Esophagus muscularis mucosa (tissue), 4 donors: ENCODE measurements at regions not wholly inside any gene's neighbourhood (a gene's known extent, or its start where the extent isn't known, plus 50 kb on each side); places are given as distances from the start of the nearest gene placed in this dataset.

Experiments used
- EP300 ChIP-seq: sonication (generic); formaldehyde crosslinking; IDR thresholded peaks from one replicate; pipeline ENCODE4 v1.6.1; 2017; ENCODE audit warnings: antibody characterized with exemption
- POLR2AphosphoS5 ChIP-seq, 2 donors: sonication (generic); formaldehyde crosslinking; IDR thresholded peaks; one replicate each; pipeline ENCODE4 v1.6.1; 2017; ENCODE audit warnings: antibody characterized with exemption in 2 of 2
- TF ChIP-seq, protein P1 (sequence below), 3 experiments: fragments of 200-600 bp in 2 of 3; fragments of 450-650 bp in 1 of 3; sonication (generic) in 2 of 3; IDR thresholded peaks; one replicate each; pipeline ENCODE4 v1.5.1; 2017 to 2019; ENCODE audit warnings: antibody characterized with exemption in 3 of 3, mild to moderate bottlenecking in 2 of 3, moderate library complexity in 1 of 3

DNA sequence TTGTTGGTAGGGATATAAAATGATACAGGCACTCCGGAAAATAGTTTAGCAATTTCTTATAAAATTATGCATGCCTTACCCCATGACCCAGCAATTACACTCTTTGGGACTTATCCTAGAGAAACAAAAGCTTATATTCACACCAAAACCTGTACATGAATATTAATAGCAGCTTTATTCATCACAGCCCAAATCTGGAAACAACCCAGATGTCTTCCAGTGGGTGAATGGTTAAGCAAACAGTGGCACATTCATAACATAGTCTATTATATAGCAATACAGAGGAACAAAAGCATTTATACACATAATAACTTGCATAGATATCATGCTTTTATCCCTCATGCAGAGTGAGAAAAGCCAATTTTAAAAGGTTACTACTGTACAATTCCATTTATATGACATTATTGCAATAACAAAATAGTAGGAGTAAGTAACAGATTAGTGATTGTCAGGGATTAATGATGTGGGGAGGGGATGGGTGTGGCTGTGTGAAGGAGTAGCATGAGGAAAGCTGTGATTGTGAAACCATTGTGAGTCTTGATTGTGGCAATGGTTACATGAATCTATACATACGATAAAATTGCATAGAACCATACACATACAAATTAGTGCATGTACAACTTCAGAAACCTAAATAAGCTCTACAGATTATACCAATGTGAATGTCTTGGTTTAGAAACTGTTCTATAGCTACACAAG, 363.1 kb upstream of the OR4E1 start:
- TF ChIP-seq EP300 (no peak), POLR2AphosphoS5 (IDR thresholded peaks at IDR 0.05) (no peak)
- TF ChIP-seq, protein P1, sequence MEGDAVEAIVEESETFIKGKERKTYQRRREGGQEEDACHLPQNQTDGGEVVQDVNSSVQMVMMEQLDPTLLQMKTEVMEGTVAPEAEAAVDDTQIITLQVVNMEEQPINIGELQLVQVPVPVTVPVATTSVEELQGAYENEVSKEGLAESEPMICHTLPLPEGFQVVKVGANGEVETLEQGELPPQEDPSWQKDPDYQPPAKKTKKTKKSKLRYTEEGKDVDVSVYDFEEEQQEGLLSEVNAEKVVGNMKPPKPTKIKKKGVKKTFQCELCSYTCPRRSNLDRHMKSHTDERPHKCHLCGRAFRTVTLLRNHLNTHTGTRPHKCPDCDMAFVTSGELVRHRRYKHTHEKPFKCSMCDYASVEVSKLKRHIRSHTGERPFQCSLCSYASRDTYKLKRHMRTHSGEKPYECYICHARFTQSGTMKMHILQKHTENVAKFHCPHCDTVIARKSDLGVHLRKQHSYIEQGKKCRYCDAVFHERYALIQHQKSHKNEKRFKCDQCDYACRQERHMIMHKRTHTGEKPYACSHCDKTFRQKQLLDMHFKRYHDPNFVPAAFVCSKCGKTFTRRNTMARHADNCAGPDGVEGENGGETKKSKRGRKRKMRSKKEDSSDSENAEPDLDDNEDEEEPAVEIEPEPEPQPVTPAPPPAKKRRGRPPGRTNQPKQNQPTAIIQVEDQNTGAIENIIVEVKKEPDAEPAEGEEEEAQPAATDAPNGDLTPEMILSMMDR (IDR thresholded peaks at IDR 0.05), result no peak
